Panc1 (cell line): ENCODE measurements at regions not wholly inside any gene's neighbourhood (a gene's known extent, or its start where the extent isn't known, plus 50 kb on each side); places are given as distances from the start of the nearest gene placed in this dataset.

Experiments used
- ATAC-seq: fragments of 200-7000 bp; cut with Tn5 transposase; 2 replicates; pipeline ENCODE4 v1.9.1; 2020; ENCODE audit warnings: mild to moderate bottlenecking, moderate library complexity
- BruUV-seq: library from RNA; stranded (reverse); fragments of 400-500 nt; replicated peaks from 2 replicates; lab custom pipeline; 2021; lab: Mats Ljungman, UMichigan
- CTCF ChIA-PET: fragments of 300-600 bp; sonication (Branson Sonifier 250); formaldehyde crosslinking; loops from one replicate; lab custom pipeline; 2022; ENCODE audit warnings: antibody characterized with exemption; lab: Charles Lee
- POLR2A ChIA-PET: fragments of 300-600 bp; sonication (Branson Sonifier 250); formaldehyde crosslinking; loops from one replicate; lab custom pipeline; 2022; ENCODE audit warnings: antibody characterized with exemption; lab: Charles Lee
- DNase-seq: peaks from one replicate; pipeline ENCODE4 v3.0.0-alpha.2; 2010; ENCODE audit warnings: low read depth, low spot score
- H3K27ac ChIP-seq: 2 replicates; pipeline ENCODE4 v1.5.1; 2011; ENCODE audit warnings: mild to moderate bottlenecking, low read length, inconsistent platforms
- H3K27me3 ChIP-seq: fragments of 200-500 bp; sonication (Bioruptor generic); 2 replicates; pipeline ENCODE4 v1.6.0; 2014; ENCODE audit warnings: low read length, inconsistent platforms; ENCODE audit not compliant: control insufficient read depth, insufficient read depth
- H3K36me3 ChIP-seq: fragments of 200-500 bp; sonication (Bioruptor generic); 2 replicates; pipeline ENCODE4 v1.5.1; 2014; ENCODE audit warnings: inconsistent platforms, mild to moderate bottlenecking, low read length, moderate library complexity; ENCODE audit not compliant: control insufficient read depth, insufficient read depth
- H3K4me1 ChIP-seq: 2 replicates; pipeline ENCODE4 v1.5.1; 2011; ENCODE audit warnings: inconsistent platforms, mild to moderate bottlenecking, low read length, moderate library complexity; ENCODE audit not compliant: control insufficient read depth, insufficient read depth
- H3K4me3 ChIP-seq, 2 experiments: 2 replicates each; pipeline ENCODE4 v1.5.1; 2011 to 2012; ENCODE audit warnings: low read depth in 2 of 2, low read length in 2 of 2, mild to moderate bottlenecking in 2 of 2, inconsistent platforms in 1 of 2, moderate library complexity in 1 of 2
- H3K9me3 ChIP-seq: fragments of 200-500 bp; sonication (Bioruptor generic); 2 replicates; pipeline ENCODE4 v1.5.1; 2014; ENCODE audit warnings: low read depth, mild to moderate bottlenecking, inconsistent platforms, low read length, moderate library complexity; ENCODE audit not compliant: control insufficient read depth, insufficient read depth
- POLR2AphosphoS5 ChIP-seq: IDR thresholded peaks from 2 replicates; pipeline ENCODE4 v1.6.1; 2012; ENCODE audit warnings: mild to moderate bottlenecking, low read depth, low read length, moderate library complexity
- SIN3A ChIP-seq: IDR thresholded peaks from 2 replicates; pipeline ENCODE4 v1.6.1; 2012; ENCODE audit warnings: low read depth, mild to moderate bottlenecking, low read length, moderate library complexity, borderline replicate concordance; ENCODE audit not compliant: insufficient read depth
- TCF7L2 ChIP-seq: IDR thresholded peaks from 2 replicates; pipeline ENCODE4 v1.6.1; 2011; ENCODE audit warnings: mild to moderate bottlenecking, low read depth, low read length, inconsistent platforms
- in situ Hi-C: cut with HindIII; loops from 2 replicates; pipeline ENCODE4 v1.10.0; 2016; ENCODE audit warnings: low sequenced_read_pairs, low pct_unique_long_range_greater_than_20kb
- intact Hi-C: fragments of 100-400 bp; cut with micrococcal nuclease; formaldehyde crosslinking; loops from one replicate; pipeline ENCODE4 v1.10.0; 2022; ENCODE audit not compliant: unreplicated experiment
- TF ChIP-seq, protein P1 (sequence below), 2 experiments: IDR thresholded peaks; 2 replicates each; pipeline ENCODE4 v1.6.1; 2011 to 2012; ENCODE audit warnings: low read depth in 2 of 2, control low read depth in 1 of 2, low read length in 1 of 2, mild to moderate bottlenecking in 1 of 2, moderate library complexity in 1 of 2; ENCODE audit not compliant: insufficient read depth in 1 of 2
- TF ChIP-seq, protein P2 (sequence below): fragments of 450-650 bp; IDR thresholded peaks from 2 replicates; pipeline ENCODE4 v1.5.1; 2017; ENCODE audit warnings: mild to moderate bottlenecking

DNA sequence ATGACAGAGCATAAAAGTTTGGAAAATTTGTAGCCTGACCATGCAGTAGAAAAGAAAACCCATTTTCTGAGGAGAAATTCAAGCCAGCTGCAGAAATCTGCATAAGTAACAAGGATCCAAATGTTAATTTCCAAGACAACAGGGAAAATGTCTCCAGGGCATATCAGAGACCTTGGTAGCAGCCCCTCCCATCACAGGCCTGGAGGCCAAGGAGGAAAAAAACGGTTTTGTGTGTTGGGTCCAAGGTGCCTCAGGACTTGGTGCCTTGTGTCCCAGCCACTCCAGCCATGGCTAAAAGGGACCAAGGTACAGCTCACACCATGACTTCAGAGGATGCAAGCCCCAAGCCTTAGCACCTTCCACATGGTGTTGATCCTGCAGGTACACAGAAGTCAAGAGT is 324.4 kb downstream of the ETAA1 start:
- H3K27ac ChIP-seq: no peak overlapping the region
- TF ChIP-seq POLR2AphosphoS5: no peak
- no peak for TF ChIP-seq SIN3A
- TF ChIP-seq, protein P1, sequence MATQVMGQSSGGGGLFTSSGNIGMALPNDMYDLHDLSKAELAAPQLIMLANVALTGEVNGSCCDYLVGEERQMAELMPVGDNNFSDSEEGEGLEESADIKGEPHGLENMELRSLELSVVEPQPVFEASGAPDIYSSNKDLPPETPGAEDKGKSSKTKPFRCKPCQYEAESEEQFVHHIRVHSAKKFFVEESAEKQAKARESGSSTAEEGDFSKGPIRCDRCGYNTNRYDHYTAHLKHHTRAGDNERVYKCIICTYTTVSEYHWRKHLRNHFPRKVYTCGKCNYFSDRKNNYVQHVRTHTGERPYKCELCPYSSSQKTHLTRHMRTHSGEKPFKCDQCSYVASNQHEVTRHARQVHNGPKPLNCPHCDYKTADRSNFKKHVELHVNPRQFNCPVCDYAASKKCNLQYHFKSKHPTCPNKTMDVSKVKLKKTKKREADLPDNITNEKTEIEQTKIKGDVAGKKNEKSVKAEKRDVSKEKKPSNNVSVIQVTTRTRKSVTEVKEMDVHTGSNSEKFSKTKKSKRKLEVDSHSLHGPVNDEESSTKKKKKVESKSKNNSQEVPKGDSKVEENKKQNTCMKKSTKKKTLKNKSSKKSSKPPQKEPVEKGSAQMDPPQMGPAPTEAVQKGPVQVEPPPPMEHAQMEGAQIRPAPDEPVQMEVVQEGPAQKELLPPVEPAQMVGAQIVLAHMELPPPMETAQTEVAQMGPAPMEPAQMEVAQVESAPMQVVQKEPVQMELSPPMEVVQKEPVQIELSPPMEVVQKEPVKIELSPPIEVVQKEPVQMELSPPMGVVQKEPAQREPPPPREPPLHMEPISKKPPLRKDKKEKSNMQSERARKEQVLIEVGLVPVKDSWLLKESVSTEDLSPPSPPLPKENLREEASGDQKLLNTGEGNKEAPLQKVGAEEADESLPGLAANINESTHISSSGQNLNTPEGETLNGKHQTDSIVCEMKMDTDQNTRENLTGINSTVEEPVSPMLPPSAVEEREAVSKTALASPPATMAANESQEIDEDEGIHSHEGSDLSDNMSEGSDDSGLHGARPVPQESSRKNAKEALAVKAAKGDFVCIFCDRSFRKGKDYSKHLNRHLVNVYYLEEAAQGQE (IDR thresholded peaks at IDR 0.05; ENCODE audit: insufficient read depth in 1 of 2, low read depth in 2 of 2, low read length in 1 of 2): no peak
- no peak for TF ChIP-seq TCF7L2
- TF ChIP-seq, protein P2, sequence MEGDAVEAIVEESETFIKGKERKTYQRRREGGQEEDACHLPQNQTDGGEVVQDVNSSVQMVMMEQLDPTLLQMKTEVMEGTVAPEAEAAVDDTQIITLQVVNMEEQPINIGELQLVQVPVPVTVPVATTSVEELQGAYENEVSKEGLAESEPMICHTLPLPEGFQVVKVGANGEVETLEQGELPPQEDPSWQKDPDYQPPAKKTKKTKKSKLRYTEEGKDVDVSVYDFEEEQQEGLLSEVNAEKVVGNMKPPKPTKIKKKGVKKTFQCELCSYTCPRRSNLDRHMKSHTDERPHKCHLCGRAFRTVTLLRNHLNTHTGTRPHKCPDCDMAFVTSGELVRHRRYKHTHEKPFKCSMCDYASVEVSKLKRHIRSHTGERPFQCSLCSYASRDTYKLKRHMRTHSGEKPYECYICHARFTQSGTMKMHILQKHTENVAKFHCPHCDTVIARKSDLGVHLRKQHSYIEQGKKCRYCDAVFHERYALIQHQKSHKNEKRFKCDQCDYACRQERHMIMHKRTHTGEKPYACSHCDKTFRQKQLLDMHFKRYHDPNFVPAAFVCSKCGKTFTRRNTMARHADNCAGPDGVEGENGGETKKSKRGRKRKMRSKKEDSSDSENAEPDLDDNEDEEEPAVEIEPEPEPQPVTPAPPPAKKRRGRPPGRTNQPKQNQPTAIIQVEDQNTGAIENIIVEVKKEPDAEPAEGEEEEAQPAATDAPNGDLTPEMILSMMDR: no peak
- no peaks in the 10 kb centered on the region; the same call in 1 of the 2 replicates for H3K27me3 ChIP-seq
- ChIA-PET POLR2A (no interaction called here), CTCF (no interaction called here)
- no peak for ATAC-seq
- BruUV-seq: no TSS peak
- intact Hi-C loops: no loop called here
- in situ Hi-C loops: no loop called here
- no peaks in the 10 kb centered on the region for H3K4me1 ChIP-seq
- H3K36me3 ChIP-seq: no peaks in the 10 kb centered on the region
- no peak overlapping the region for H3K4me3 ChIP-seq
- no peaks in the 10 kb centered on the region for H3K9me3 ChIP-seq
- no peak for DNase-seq

DNA sequence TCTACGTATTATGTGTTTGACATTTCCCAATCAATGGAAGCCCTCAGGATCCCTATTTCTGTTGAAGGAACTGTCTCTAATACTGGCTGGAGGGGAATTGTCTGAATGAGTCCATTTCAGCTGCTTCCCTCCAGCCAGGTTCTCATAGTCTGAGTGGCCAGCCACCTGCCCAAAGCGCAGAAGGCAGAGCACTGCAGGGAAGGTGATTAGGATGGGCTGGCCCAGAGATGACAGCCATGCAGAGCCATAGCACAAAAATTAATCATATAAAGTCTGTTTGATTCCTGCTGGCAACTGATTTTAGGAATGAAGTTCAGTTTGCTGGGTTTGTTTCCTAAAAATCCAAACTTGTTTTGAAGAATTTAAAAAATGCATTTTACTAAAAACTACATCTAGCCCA is 327.1 kb downstream of the ETAA1 start:
- intact Hi-C loops: no loop called here
- CTCF ChIA-PET: no interaction called here
- POLR2A ChIA-PET: no interaction called here

More for the DNA sequence above, 327.1 kb downstream of the ETAA1 start:
- no peaks in the 10 kb centered on the region for H3K9me3 ChIP-seq
- no TSS peak for BruUV-seq
- H3K27ac ChIP-seq: no peak overlapping the region
- no peaks in the 10 kb centered on the region for H3K36me3 ChIP-seq
- ATAC-seq (no peak), DNase-seq (no peak)
- in situ Hi-C loops: no loop called here
- H3K4me1 ChIP-seq: no peaks in the 10 kb centered on the region
- no peak overlapping the region for H3K4me3 ChIP-seq
- H3K27me3 ChIP-seq: peaks cover 2% of the 10 kb centered on the region; the same call in 1 of the 2 replicates
- TF ChIP-seq POLR2AphosphoS5 (no peak), TCF7L2 (no peak), SIN3A (no peak)
- TF ChIP-seq, protein P1 (IDR thresholded peaks at IDR 0.05; ENCODE audit: insufficient read depth in 1 of 2, low read depth in 2 of 2, low read length in 1 of 2): no peak
- TF ChIP-seq, protein P2: no peak
